WTC11 (cell line): ENCODE measurements at regions not wholly inside any gene's neighbourhood (a gene's known extent, or its start where the extent isn't known, plus 50 kb on each side); places are given as distances from the start of the nearest gene placed in this dataset.

Experiments used
- CTCF ChIP-seq: fragments of 200-600 bp; IDR thresholded peaks from 2 replicates; pipeline ENCODE4 v1.8.0; 2022; ENCODE audit warnings: antibody characterized with exemption
- JUN ChIP-seq: sonication (generic); formaldehyde crosslinking; IDR thresholded peaks from 2 replicates; pipeline ENCODE4 v1.8.0; 2023; ENCODE audit warnings: mild to moderate bottlenecking, missing genetic modification reagents

- TF ChIP-seq CTCF (no peak), JUN (CRISPR knock-in tag) (no peak)
These were observed 220.4 kb upstream of the CWC22 start for GRCh38 chr2:180227461-180227860.
